GM19438 (cell line): ENCODE measurements at regions not wholly inside any gene's neighbourhood (a gene's known extent, or its start where the extent isn't known, plus 50 kb on each side); places are given as distances from the start of the nearest gene placed in this dataset.

Source experiments
- ATAC-seq: cut with Tn5 transposase; IDR thresholded peaks from one replicate; pipeline ENCODE4 v1.9.1; 2021; ENCODE audit warnings: low read depth; ENCODE audit not compliant: unreplicated experiment

DNA sequence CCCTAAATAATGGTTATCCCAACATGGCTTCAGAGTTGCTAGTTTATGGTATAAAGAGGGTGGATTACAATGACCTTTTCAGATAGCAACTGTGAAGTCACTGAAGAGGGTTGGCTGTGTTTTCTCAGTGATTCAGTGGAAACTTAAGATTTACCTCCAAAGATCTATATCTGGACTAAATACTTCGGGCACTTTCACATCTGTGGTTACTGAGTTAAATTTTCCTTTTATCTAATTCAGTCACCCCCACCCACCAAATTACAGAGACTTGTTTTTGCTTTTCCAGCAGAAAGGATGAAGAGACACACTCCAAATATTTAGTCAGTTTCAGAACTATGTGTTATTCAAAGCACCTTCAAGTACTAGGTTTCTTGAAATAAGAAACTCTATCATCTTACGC is 573.2 kb downstream of the CCDC171 start:
- no peak for ATAC-seq

- ATAC-seq, result no peak
Observed at GRCh38 chr9:16128003-16128402, 575.2 kb downstream of the CCDC171 start.

- no peak for ATAC-seq
Observed at GRCh38 chr9:16131264-16131663, 578.4 kb downstream of the CCDC171 start.

DNA sequence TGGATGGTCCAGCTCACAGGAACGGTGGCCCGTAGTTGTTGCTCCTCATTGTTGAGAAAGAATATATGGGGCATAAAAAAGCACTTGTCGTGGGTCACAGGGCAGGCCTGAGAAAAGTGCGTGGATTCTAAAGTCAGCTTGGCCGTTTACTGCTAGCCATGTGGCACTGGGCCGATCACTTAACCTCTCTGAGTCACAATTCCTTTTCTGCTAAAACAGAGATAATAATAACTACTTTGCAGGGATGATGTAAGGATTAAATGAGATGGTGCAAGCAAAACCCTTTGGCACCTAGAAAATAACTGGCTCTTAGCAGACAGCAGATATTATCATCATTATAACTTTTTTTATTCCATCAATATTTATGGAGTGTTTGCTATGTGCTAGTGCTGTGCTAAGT is 579.7 kb downstream of the CCDC171 start:
- ATAC-seq, result no peak

DNA sequence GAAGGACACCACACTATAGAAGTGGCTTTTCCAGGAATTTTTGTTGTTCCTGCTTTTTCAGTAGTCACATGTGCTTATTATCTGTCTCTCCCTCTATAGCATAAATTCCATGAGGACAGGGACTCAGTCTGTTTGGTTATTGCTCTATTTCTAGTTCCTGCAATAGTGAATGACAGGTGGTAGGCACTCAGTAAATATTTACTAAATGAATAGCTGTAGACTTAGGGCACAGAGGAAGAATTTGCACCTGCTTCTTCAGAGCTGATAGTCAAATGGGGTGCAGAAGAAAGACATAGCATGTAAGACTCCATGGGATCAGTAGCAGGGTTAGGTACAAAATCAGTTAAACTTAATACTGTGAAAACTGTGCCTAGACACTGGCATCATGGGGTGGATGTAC is 580.2 kb downstream of the CCDC171 start:
- ATAC-seq, result no peak

- peak; percentile 89 for ATAC-seq
Observed at GRCh38 chr9:16133556-16134227, 580.8 kb downstream of the CCDC171 start.

- ATAC-seq, result no peak
Observed at GRCh38 chr9:16134351-16134750, 581.5 kb downstream of the CCDC171 start.

GRCh38 chr9:16135968-16136367 is 583.1 kb downstream of the CCDC171 start:
- no peak for ATAC-seq

DNA sequence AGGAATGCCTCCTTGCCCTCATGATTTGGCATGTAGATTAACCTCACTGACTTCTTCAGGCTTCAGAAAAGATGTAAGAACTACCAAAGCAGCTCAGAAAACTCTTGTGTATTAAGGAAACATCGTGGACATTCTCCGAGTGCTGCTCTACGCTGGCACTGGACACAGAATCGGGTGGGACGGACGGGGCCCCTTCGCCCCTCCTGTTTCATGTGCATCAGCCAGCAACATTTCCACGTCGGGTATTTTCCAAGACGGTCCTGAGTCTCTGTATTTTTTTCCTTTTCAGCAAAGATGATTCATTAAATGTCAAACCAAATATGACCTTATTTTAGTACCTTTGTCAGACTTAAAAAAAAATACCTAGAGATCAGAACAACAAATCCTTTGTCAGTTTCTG is 583.6 kb downstream of the CCDC171 start:
- ATAC-seq, result no peak

DNA sequence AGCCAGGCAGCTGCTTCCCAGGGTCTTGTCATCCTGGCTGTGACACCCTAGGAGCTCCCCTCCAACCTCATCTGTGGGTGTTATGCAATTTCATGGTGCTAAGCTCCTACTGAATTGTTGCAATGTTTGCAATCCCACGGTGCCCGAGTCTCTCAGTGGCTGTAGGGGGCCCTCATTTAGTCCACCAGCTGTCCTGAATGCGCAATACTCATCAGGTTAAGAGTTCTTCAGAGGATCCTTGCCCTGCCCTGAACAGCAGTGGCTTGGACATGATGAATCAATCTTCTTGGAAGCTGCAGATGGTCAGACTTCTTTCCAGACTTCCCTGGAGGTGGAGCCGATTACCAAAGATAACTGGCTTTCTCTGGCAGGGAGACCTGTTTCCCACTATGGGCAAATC is 584.1 kb downstream of the CCDC171 start:
- no peak for ATAC-seq

DNA sequence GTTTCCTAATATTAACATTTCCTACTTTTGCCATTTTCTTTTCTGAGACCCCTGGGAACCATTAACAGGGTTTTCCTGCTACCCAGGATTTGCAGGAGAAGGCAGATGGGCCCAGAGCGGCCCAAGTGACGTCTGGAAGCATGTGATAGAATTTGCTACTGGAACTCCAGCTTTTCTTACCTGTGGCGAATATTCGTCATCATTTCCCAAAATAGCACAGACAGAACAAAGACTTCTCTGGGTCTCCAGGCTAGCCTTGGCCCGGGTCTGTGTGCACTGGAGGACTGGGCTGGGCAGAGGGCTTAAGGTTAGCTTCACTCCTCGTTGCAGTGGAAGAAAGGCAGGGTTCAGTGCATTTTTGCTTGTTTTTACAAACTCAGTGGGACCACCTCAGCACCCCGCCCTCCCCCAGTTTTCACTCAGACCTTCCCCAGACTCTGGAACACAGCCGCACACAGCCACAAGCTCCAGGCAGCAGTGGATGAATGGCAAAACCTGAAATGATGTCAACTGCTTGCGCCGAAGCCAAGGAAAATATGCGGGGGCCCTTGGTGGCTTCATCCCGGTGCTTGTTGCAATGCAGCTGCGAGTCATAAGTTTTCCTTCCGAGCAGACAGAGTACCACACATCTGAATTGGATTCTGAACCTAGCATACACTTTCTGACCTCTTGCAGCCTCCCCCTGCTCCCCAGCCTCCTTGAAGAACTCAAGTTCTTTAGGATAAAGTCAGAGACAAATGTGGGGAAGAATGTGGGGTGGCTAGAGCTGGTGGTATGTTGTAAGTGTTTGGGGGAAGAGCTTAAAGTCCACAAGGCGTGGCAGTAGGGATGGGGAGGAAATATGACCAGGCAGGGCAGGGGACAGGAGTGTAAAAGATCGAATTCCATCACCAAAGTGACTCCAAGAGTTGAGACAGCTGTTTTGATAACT is 586.0 kb downstream of the CCDC171 start:
- no peak for ATAC-seq

GRCh38 chr9:16139774-16140173 is 586.9 kb downstream of the CCDC171 start:
- no peak for ATAC-seq

GRCh38 chr9:16143310-16143709 is 590.5 kb downstream of the CCDC171 start:
- no peak for ATAC-seq

DNA sequence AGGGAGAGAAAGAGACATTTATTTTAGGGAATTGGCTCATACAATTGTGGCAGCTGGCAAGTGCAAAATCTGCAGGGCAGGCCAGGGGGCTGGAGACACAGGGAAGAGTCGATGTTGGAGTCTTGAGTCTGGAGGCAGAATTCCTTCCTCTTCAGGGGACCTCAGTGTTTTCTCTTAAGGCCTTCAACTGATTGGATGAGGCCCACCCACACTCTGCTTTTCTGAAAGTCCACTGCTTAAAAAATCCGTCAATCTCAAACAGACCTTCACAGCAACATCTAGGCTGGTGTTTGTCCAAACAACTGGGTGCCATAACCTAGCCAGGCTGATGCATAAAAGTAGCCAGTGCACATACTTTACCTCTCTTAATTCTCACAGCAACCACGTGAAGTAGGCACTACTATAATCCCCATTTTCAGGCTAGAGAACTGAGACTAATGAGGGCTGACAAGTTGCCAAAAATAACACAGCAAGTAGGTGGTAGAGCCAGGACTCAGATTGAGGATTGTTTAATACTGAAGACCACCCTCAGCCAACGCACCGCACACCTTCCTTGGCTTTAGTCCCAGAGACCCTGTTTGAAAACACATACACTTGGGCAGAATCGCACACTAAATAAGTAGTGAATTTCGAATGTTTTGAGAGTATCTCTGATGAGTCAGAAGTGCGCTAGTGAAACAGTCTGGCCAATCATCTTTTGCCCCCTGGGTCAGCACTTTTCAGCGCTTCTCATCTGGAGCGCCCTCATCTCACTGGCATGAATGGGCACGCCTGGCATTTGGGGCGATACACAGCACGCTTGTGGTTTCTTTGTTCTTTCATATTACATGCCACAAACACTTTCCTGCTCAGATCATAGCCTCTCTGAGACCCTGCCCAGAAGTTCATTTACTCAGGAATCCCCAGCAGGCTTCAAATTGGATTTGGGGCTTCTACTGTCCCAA is 591.4 kb downstream of the CCDC171 start:
- no peak for ATAC-seq

- no peak for ATAC-seq
Observed at GRCh38 chr9:16145196-16145950, 592.5 kb downstream of the CCDC171 start.

DNA sequence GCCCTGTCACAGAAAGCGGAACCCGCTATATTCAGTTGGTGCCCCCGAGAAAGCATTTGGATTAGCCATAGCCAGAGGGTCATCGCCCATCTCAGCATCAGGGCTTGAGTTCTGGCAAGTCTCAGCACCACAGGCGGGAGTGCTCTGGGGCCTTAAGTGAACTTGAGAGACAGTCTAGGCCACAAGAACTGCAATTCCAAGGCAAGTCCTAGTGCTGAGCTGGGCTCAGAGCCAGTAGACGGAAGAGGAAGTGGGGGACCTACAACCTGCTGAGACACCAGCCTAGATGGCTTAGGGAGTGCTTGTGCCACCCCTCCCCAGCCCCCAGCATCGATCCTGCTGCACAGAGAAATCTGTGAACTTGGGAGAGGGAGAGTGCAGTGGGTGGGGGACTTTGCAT is 594.9 kb downstream of the CCDC171 start:
- no peak for ATAC-seq

GRCh38 chr9:16150501-16150900 is 597.7 kb downstream of the CCDC171 start:
- no peak for ATAC-seq

DNA sequence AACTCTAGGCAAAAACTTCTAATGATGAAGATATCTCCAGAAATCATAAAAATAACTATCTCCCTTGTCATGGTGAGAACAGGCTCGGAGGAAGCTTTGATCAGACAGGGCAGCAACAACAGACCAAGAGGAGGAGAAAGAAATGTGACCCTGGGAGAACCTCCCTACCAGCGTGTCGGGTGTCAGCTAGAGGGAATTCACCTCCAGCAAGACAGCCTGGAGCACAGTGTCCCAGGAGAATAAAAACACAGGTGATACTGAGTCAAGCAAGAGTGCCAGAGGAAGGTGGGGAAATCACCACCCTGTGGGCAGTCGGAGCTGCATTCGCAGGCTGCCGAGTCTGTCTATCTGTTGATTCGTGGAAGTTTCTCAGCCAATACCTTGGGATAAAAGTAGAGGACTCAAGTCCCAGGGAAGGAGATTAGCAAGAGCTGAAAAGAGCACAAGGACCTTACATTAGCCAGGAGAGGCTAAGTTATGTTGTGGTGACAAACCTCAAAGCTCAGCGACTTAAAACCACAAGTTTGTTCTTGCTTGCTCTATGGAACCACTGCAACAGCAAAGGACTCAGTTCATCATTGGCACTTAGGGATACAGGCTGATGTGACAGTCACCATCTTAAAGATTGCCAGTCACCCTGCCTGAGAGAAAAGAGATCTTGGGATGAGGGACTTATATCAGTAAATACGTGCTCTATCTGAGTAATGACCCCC is 598.3 kb downstream of the CCDC171 start:
- ATAC-seq, result no peak

DNA sequence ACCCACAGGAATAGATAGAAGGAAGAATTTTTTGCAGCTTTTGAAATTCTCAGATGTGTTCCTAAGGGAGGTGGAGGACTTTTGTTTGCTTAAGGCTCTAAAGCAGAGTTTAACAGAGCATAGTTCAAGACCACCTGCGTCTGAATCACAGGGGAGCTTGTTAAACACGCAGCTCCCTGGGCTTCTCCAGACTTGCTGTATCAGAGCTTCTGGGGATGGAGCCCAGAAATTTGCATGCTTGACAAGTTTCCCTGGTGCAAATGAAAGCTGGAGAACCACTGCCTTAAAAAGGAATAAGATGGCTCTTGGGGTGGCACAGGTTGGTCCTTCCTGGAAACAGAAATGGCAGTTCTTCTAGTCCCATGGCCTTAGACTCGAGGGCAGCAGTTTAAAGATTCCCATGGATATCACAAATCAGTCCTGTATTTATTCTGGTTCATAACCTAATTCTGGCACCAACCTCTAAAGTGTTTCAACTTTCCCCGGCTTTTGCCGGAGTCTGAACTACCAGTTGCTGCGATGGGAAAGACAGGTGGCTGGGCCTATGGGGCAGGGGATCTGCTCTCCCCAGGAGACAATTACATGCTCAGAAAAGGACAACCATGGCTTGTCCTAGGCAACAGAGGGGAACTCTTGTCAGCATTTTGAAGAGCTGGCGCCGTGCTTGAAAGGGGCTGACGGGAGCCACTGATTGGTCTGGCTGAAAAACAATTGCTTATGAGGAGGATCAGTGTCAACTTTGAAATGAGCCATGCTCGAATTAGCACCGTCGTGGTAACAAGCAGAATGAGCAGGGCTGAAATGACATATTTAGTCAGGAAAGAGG is 599.6 kb downstream of the CCDC171 start:
- ATAC-seq, result no peak
